Endothelial cell of umbilical vein (primary cell): ENCODE measurements at regions not wholly inside any gene's neighbourhood (a gene's known extent, or its start where the extent isn't known, plus 50 kb on each side); places are given as distances from the start of the nearest gene placed in this dataset.

Experiments
- BruUV-seq: library from RNA; stranded (reverse); fragments of 400-500 nt; replicated peaks from 2 replicates; lab custom pipeline; 2021; lab: Mats Ljungman, UMichigan
- CTCF ChIA-PET: fragments of 300-600, 350-600 bp; sonication (Branson Sonifier 250); formaldehyde crosslinking; loops from one replicate; lab custom pipeline; 2021; ENCODE audit warnings: antibody characterized with exemption, inconsistent platforms; lab: Charles Lee
- POLR2A ChIA-PET: fragments of 300-600, 350-600 bp; sonication (Branson Sonifier 250); formaldehyde crosslinking; loops from one replicate; lab custom pipeline; 2021; ENCODE audit warnings: antibody characterized with exemption, inconsistent platforms; lab: Charles Lee
- DNase-seq: peaks from one replicate; pipeline ENCODE4 v3.0.0-alpha.2; 2011; ENCODE audit warnings: low read depth, low spot score
- FAIRE-seq: peaks from 2 replicates; lab custom pipeline; 2011; peaks lifted over from hg19 to GRCh38; lab: Jason Lieb, UNC
- H2AFZ ChIP-seq: 2 replicates; pipeline ENCODE4 v1.6.0; 2012; ENCODE audit warnings: low read depth, low read length, control low read depth, inconsistent platforms
- H3K27ac ChIP-seq: 2 replicates; pipeline ENCODE4 v1.5.1; 2011; ENCODE audit warnings: low read depth, mild to moderate bottlenecking, control low read depth, low read length, moderate library complexity; ENCODE audit not compliant: insufficient read depth
- H3K27me3 ChIP-seq, 2 experiments: 2 replicates each; pipeline versions ENCODE4 v1.6.0 to v1.6.1; 2011; ENCODE audit warnings: low read length in 2 of 2, mixed read lengths in 1 of 2; ENCODE audit not compliant: control insufficient read depth in 2 of 2, insufficient read depth in 2 of 2
- H3K36me3 ChIP-seq, 2 experiments: 2 replicates in 1 of 2; 3 replicates in 1 of 2; pipeline ENCODE4 v1.5.1; 2011; ENCODE audit warnings: low read length in 2 of 2, mild to moderate bottlenecking in 1 of 2, moderate library complexity in 1 of 2; ENCODE audit not compliant: control insufficient read depth in 2 of 2, insufficient read depth in 2 of 2; ENCODE audit errors: extremely low read depth in 1 of 2
- H3K4me1 ChIP-seq: 3 replicates; pipeline ENCODE4 v1.5.1; 2011; ENCODE audit warnings: mild to moderate bottlenecking, low read length; ENCODE audit not compliant: control insufficient read depth, insufficient read depth; ENCODE audit errors: extremely low read depth
- H3K4me2 ChIP-seq: 2 replicates; pipeline ENCODE4 v1.6.1; 2011; ENCODE audit warnings: low read length, control low read depth, mixed read lengths; ENCODE audit not compliant: insufficient read depth
- H3K4me3 ChIP-seq, 3 experiments: fragments of 200-600 bp in 1 of 3; sonication (generic), shearing (Covaris generic) in 1 of 3; replicated peaks in 1 of 3; 2 replicates each; pipeline ENCODE4 v1.5.1; 2011 to 2016; ENCODE audit warnings: control low read depth in 3 of 3, low read length in 3 of 3, mild to moderate bottlenecking in 2 of 3, inconsistent platforms in 1 of 3, low read depth in 1 of 3, moderate library complexity in 1 of 3; ENCODE audit not compliant: insufficient read depth in 1 of 3
- H3K79me2 ChIP-seq: 2 replicates; pipeline ENCODE4 v1.6.0; 2012; ENCODE audit warnings: low read length, inconsistent platforms; ENCODE audit not compliant: control insufficient read depth, insufficient read depth
- H3K9ac ChIP-seq: replicated peaks from 2 replicates; pipeline ENCODE3; 2011; ENCODE audit warnings: low read length, control low read depth; ENCODE audit not compliant: insufficient read depth; ENCODE audit errors: extremely low read depth
- H3K9me1 ChIP-seq: replicated peaks from 3 replicates; pipeline ENCODE4 v1.6.0; 2011; ENCODE audit warnings: mild to moderate bottlenecking, low read length; ENCODE audit not compliant: control insufficient read depth, insufficient read depth; ENCODE audit errors: extremely low read depth
- H3K9me3 ChIP-seq: replicated peaks from 2 replicates; pipeline ENCODE4 v1.5.1; 2012; ENCODE audit warnings: low read length, inconsistent platforms; ENCODE audit not compliant: control insufficient read depth, insufficient read depth
- H4K20me1 ChIP-seq: replicated peaks from 2 replicates; pipeline ENCODE3; 2011; ENCODE audit warnings: mild to moderate bottlenecking, low read length; ENCODE audit not compliant: control insufficient read depth, insufficient read depth; ENCODE audit errors: extremely low read depth
- EZH2 ChIP-seq: IDR thresholded peaks from 2 replicates; pipeline ENCODE4 v1.6.1; 2012; ENCODE audit warnings: borderline replicate concordance, low read depth, mild to moderate bottlenecking, moderate library complexity, low read length, inconsistent platforms; ENCODE audit not compliant: severe bottlenecking
- FOS ChIP-seq: IDR thresholded peaks from 2 replicates; pipeline ENCODE4 v1.6.1; 2011; ENCODE audit warnings: mild to moderate bottlenecking, low read length, moderate library complexity, borderline replicate concordance; ENCODE audit not compliant: insufficient read depth
- GATA2 ChIP-seq: IDR thresholded peaks from 2 replicates; pipeline ENCODE4 v1.7.0; 2011; ENCODE audit warnings: low read depth, mild to moderate bottlenecking, moderate library complexity, mixed read lengths, low read length; ENCODE audit not compliant: insufficient read length, insufficient read depth
- JUN ChIP-seq: IDR thresholded peaks from 2 replicates; pipeline ENCODE4 v1.6.1; 2011; ENCODE audit warnings: borderline replicate concordance, low read depth; ENCODE audit not compliant: insufficient read length, insufficient read depth
- MAX ChIP-seq: IDR thresholded peaks from 2 replicates; pipeline ENCODE4 v1.6.1; 2011; ENCODE audit not compliant: insufficient read depth, insufficient read length
- POLR2A ChIP-seq: IDR thresholded peaks from 2 replicates; pipeline ENCODE4 v1.6.1; 2012; ENCODE audit warnings: low read depth, mild to moderate bottlenecking, control low read depth, low read length
- POLR2AphosphoS5 ChIP-seq: IDR thresholded peaks from 2 replicates; pipeline ENCODE4 v1.6.1; 2012; ENCODE audit warnings: low read depth, mild to moderate bottlenecking, control low read depth, low read length, moderate library complexity; ENCODE audit not compliant: insufficient read depth
- dilution Hi-C: fragments of 300-500 bp; cut with MboI; formaldehyde crosslinking; loops from one replicate; pipeline ENCODE4 v1.15.0; 2019; ENCODE audit warnings: low sequenced_read_pairs; ENCODE audit not compliant: extremely low pct_ligation_motif_present
- intact Hi-C: fragments of 100-400 bp; cut with micrococcal nuclease; formaldehyde crosslinking; loops from one replicate; pipeline ENCODE4 v1.10.0; 2022
- TF ChIP-seq, protein P1 (sequence below), 2 donors: IDR thresholded peaks; 1 replicate in 1 of 2; 2 replicates in 1 of 2; pipeline ENCODE4 v1.5.1; 2011; ENCODE audit warnings: low read length in 2 of 2, mild to moderate bottlenecking in 2 of 2, moderate library complexity in 2 of 2, control low read depth in 1 of 2, inconsistent platforms in 1 of 2, low read depth in 1 of 2; ENCODE audit not compliant: insufficient read depth in 1 of 2; ENCODE audit errors: extremely low read depth in 1 of 2

DNA sequence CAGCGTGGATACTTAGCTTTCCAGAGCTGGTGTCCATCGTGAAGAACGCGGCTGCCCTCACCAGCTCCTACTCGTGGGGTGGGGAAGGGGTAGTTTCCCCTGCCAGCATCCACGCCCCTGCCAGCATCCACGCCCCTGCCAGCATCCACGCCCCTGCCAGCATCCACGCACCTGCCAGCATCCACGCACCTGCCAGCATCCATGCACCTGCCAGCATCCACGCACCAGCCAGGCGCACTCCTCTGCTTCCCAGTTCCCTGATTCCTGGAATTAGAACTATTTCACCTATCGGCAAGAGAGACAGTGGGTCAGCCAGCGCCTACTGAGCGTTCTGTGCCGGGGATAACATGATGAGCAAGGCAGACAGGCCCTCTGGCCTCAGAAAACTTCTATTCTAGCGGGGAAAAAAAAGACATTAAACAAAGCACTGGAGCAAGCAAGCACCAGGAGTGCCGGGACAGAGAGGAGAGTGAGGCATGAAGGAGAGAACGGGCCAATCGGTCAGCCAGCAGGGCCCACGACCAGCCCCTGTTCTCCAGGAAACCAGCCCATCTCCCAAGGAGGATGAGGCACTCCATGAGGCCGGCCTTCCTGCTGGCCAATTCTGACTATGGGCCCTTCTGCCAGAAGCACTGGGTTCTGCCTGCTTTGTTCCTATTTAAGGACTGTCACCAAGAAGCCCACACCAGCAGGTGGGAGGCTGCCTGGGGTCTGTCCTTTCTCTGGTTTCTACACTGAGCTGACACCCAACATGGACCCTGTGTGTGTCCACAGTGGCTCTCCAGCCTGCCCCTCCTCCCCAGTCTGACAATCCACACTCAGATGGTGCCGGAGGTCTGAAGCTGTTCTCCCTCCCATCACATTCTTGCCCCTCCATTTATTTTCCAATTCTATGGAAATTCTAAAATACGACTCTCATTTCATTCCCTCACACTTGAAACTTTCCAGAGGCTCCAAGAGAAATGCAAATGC, 78.4 kb upstream of the SALL3 start:
- DNase-seq (no peak), FAIRE-seq (no peak)
- H3K9me3 ChIP-seq = peaks cover 4% of the 10 kb centered on the region
- CTCF ChIA-PET = no interaction called here
- no peak overlapping the region for H3K4me3 ChIP-seq
- POLR2A ChIA-PET = no interaction called here
- H3K9ac ChIP-seq = no peak overlapping the region
- no peaks in the 10 kb centered on the region for H3K36me3 ChIP-seq
- no peaks in the 10 kb centered on the region for H3K9me1 ChIP-seq
- no peaks in the 10 kb centered on the region for H4K20me1 ChIP-seq
- no peak overlapping the region for H2AFZ ChIP-seq
- no peak overlapping the region for H3K27ac ChIP-seq
- no peak for TF ChIP-seq POLR2A
- TF ChIP-seq EZH2 = no peak
- no peak for TF ChIP-seq JUN
- TF ChIP-seq POLR2AphosphoS5 = no peak
- TF ChIP-seq FOS = no peak
- TF ChIP-seq, protein P1, sequence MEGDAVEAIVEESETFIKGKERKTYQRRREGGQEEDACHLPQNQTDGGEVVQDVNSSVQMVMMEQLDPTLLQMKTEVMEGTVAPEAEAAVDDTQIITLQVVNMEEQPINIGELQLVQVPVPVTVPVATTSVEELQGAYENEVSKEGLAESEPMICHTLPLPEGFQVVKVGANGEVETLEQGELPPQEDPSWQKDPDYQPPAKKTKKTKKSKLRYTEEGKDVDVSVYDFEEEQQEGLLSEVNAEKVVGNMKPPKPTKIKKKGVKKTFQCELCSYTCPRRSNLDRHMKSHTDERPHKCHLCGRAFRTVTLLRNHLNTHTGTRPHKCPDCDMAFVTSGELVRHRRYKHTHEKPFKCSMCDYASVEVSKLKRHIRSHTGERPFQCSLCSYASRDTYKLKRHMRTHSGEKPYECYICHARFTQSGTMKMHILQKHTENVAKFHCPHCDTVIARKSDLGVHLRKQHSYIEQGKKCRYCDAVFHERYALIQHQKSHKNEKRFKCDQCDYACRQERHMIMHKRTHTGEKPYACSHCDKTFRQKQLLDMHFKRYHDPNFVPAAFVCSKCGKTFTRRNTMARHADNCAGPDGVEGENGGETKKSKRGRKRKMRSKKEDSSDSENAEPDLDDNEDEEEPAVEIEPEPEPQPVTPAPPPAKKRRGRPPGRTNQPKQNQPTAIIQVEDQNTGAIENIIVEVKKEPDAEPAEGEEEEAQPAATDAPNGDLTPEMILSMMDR (IDR thresholded peaks at IDR 0.05; ENCODE audit: extremely low read depth in 1 of 2, insufficient read depth in 1 of 2, low read depth in 1 of 2, low read length in 2 of 2) = no peak
- no peak for TF ChIP-seq MAX
- no peak for TF ChIP-seq GATA2
- no peaks in the 10 kb centered on the region for H3K27me3 ChIP-seq
- dilution Hi-C loops = no loop called here
- intact Hi-C loops = no loop called here
- H3K79me2 ChIP-seq = no peaks in the 10 kb centered on the region
- no peaks in the 10 kb centered on the region for H3K4me1 ChIP-seq
- H3K4me2 ChIP-seq = no peak overlapping the region
- BruUV-seq = no TSS peak
